Type B pancreatic cell (in vitro differentiated cells): ENCODE measurements at regions not wholly inside any gene's neighbourhood (a gene's known extent, or its start where the extent isn't known, plus 50 kb on each side); places are given as distances from the start of the nearest gene placed in this dataset.

Experiments used
- DNase-seq: peaks from one replicate; pipeline ENCODE4 v3.0.0; 2021; ENCODE audit warnings: mixed read lengths; ENCODE audit not compliant: unreplicated experiment; ENCODE audit errors: extremely low spot score
- H3K27ac Mint-ChIP-seq: 2 replicates; pipeline ENCODE4 v1.8.0; 2021; ENCODE audit warnings: mild to moderate bottlenecking, mixed read lengths
- H3K27me3 Mint-ChIP-seq: 2 replicates; pipeline ENCODE4 v1.8.0; 2021; ENCODE audit warnings: mixed read lengths
- H3K36me3 Mint-ChIP-seq: 2 replicates; pipeline ENCODE4 v1.8.0; 2021; ENCODE audit warnings: mixed read lengths
- H3K4me1 Mint-ChIP-seq: one replicate; pipeline ENCODE4 v1.8.0; 2021; ENCODE audit warnings: mixed read lengths; ENCODE audit not compliant: unreplicated experiment
- H3K4me3 Mint-ChIP-seq: 2 replicates; pipeline ENCODE4 v1.8.0; 2021; ENCODE audit warnings: mild to moderate bottlenecking, mixed read lengths
- H3K9me3 Mint-ChIP-seq: 2 replicates; pipeline ENCODE4 v1.8.0; 2021; ENCODE audit warnings: mixed read lengths
- TF ChIP-seq, protein P1 (sequence below): fragments of 200-600 bp; sonication (generic); conservative IDR thresholded peaks from 2 replicates; pipeline ENCODE4 v1.5.0; 2021; ENCODE audit warnings: antibody characterized with exemption, mild to moderate bottlenecking

DNA sequence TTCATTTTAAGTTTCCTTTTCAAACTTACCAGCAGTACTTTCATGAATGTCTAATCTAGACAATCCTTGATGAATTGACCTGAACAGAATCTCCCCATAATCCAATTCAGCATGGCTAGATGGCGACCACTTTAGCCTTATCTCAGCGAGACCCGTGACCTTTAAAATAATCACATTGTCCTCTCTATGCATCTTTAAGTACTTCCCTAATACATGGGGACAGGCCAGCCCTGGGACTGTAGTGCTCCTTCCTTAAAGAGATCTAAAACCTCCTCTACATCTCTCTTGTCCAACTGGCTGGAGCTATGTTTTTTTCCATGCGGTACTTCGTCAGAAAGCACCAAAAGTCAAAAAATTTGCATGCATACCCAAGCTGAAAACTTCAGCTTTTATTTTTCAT lies 746.0 kb downstream of the VRK1 start:
- DNase-seq = no peak
- Mint-ChIP-seq H3K36me3 (no peaks in the 10 kb centered on the region), H3K4me3 (no peak overlapping the region), H3K4me1 (no peaks in the 10 kb centered on the region), H3K27me3 (peaks cover 5% of the 10 kb centered on the region), H3K9me3 (no peaks in the 10 kb centered on the region), H3K27ac (no peak overlapping the region)
- TF ChIP-seq, protein P1, sequence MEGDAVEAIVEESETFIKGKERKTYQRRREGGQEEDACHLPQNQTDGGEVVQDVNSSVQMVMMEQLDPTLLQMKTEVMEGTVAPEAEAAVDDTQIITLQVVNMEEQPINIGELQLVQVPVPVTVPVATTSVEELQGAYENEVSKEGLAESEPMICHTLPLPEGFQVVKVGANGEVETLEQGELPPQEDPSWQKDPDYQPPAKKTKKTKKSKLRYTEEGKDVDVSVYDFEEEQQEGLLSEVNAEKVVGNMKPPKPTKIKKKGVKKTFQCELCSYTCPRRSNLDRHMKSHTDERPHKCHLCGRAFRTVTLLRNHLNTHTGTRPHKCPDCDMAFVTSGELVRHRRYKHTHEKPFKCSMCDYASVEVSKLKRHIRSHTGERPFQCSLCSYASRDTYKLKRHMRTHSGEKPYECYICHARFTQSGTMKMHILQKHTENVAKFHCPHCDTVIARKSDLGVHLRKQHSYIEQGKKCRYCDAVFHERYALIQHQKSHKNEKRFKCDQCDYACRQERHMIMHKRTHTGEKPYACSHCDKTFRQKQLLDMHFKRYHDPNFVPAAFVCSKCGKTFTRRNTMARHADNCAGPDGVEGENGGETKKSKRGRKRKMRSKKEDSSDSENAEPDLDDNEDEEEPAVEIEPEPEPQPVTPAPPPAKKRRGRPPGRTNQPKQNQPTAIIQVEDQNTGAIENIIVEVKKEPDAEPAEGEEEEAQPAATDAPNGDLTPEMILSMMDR = no peak

DNA sequence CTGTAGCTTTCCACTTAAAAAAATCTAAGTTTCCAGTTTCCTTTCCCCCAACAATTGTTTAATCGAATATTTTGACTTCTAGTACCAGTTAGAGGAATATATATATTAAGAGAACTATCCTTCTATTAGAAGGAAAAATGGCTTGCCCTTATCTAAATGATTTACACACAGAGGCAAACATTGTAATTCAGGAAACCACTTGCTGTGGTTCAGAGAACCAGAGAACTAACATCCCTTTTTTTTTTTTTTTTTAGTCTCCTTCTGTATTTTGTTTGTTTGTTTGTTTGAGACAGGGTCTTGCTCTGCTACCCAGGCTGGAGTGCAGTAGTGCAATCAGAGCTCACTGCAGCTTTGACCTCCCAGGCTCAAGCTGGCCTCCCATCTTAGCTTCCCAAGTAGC lies 746.6 kb downstream of the VRK1 start:
- Mint-ChIP-seq H3K27ac (no peak overlapping the region), H3K4me1 (no peaks in the 10 kb centered on the region), H3K36me3 (no peaks in the 10 kb centered on the region), H3K9me3 (no peaks in the 10 kb centered on the region), H3K4me3 (no peak overlapping the region), H3K27me3 (peaks cover 5% of the 10 kb centered on the region)
- no peak for DNase-seq
- TF ChIP-seq, protein P1 = no peak

DNA sequence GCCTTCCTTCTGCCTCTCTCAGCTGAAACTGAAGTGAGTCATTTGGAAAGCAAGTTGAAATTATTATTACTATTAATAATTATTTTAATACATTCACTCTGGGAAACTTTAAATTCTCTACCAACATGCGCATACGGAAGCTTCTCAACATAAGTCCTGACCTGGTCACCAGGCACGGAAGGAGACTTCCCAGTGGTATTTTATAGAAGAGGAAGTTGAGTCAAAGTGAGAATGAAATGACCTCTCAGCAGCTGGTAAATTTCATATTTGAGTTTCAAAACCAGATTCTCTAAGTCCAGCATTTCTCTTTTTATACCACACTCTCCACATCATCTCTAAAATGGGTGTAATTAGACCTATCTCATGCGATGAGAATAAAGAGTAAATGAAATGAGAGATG lies 747.4 kb downstream of the VRK1 start:
- Mint-ChIP-seq H3K9me3 (no peaks in the 10 kb centered on the region), H3K27ac (no peak overlapping the region), H3K36me3 (no peaks in the 10 kb centered on the region), H3K4me1 (no peaks in the 10 kb centered on the region), H3K27me3 (peaks cover 5% of the 10 kb centered on the region), H3K4me3 (no peak overlapping the region)
- TF ChIP-seq, protein P1 = no peak
- DNase-seq = no peak

GRCh38 chr14:97546491-97547230 lies 749.5 kb downstream of the VRK1 start:
- Mint-ChIP-seq H3K4me1 (no peaks in the 10 kb centered on the region), H3K36me3 (no peaks in the 10 kb centered on the region), H3K27ac (no peak overlapping the region), H3K27me3 (no peaks in the 10 kb centered on the region), H3K9me3 (no peaks in the 10 kb centered on the region), H3K4me3 (no peak overlapping the region)
- DNase-seq = no peak
- TF ChIP-seq, protein P1 = no peak

DNA sequence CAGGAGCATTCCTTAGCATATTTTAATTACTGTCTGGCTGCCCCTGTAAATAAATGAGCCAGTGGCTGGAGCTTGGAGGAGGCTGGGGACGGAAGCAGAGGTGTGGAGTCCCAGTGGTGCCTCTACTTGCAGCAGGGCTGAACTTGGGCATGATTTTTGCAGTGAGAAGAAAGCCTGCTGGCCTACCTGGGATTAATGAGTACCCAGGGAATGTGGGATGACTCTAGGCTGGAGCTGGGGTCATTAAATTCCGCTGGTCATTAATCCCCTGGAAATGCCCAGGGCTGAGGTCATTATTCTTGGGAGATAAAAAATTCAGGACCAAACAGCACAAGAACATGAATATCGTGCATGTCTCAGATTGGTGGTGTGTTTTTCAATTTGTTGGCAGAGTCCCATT lies 753.3 kb downstream of the VRK1 start:
- no peak overlapping the region for H3K27ac Mint-ChIP-seq

More for the DNA sequence above, 753.3 kb downstream of the VRK1 start:
- TF ChIP-seq, protein P1 = no peak
- no peaks in the 10 kb centered on the region for H3K9me3 Mint-ChIP-seq
- no peaks in the 10 kb centered on the region for H3K36me3 Mint-ChIP-seq
- no peaks in the 10 kb centered on the region for H3K4me1 Mint-ChIP-seq
- H3K4me3 Mint-ChIP-seq = no peak overlapping the region
- DNase-seq = no peak
- H3K27me3 Mint-ChIP-seq = peaks cover 10% of the 10 kb centered on the region
